HG02798 (cell line): ENCODE measurements at regions not wholly inside any gene's neighbourhood (a gene's known extent, or its start where the extent isn't known, plus 50 kb on each side); places are given as distances from the start of the nearest gene placed in this dataset.

Experiments used
- ATAC-seq: cut with Tn5 transposase; IDR thresholded peaks from one replicate; pipeline ENCODE4 v1.9.1; 2021; ENCODE audit warnings: mild to moderate bottlenecking; ENCODE audit not compliant: unreplicated experiment, poor library complexity

DNA sequence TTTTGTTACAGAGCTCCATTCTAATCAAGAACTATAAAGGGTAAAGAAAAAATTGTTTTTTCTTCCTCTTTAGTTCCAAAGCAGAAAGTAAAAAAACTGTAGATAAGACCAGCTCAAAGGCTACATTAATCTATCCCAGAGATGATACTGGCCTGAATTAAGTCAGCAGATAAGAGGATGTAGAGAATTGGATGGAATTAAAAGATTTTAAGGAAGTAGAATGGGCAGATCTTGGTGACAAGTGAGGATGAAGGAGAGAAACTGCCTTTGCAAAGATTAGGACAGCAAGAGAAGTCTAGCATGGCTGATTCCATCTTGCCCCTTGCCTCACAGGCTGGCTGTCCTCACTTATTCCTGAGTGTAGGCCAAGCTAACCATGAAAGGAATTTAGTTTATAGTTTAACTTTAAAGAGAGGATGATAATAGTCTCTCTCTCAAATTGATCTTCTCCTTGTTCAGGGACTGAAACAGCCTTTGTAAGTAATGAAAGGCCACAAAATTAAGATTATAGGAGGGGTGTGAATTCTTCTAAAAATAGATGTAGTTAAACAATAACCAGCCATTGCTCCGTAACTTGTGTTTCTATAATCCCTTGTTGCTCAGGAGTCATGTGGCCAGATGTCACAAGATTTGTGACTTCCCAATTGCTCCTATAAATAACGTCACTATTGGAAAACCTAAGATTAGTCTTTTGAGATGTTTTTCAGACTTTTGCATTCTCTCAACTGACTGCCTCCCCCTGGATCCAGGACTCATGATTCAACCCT, 265.0 kb upstream of the USP24 start:
- no peak for ATAC-seq

DNA sequence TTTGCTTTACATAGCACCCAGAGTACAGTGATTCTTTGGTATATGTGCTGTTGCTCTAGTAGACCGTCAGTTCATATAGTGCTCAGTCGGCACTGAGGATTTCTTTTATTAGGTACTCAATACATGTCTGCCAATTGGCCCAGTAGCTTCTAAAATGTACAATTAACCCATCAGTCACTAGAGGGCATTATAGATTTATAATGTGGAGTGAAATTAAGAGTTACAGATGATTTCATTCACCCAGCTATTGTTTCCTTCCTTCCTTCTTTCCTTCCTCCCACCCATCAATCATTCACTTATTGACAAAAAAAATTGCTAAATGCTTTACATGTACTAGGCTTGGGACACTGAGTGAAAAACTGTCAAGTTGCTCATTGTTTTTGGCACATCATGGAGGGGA, 263.6 kb upstream of the USP24 start:
- ATAC-seq, result no peak

DNA sequence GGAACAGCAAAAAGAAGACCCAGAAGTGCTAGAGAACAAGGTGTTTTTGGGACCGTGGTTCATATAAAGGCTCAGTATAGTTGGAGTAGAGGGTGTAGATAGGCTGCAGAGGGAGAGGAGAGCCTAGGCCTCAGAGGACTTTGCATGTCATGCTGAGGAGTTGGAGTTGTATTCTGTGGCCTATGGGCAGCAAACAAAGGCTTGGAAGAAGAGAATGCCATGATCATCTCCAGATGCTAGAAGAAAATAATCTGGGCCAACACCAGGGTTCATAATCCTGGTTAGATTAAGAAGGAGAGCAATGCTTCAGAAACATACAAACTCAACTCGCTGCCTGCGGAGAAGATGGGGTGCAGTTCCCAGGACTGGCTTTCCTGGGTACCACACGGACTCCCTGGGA, 262.8 kb upstream of the USP24 start:
- no peak for ATAC-seq

DNA sequence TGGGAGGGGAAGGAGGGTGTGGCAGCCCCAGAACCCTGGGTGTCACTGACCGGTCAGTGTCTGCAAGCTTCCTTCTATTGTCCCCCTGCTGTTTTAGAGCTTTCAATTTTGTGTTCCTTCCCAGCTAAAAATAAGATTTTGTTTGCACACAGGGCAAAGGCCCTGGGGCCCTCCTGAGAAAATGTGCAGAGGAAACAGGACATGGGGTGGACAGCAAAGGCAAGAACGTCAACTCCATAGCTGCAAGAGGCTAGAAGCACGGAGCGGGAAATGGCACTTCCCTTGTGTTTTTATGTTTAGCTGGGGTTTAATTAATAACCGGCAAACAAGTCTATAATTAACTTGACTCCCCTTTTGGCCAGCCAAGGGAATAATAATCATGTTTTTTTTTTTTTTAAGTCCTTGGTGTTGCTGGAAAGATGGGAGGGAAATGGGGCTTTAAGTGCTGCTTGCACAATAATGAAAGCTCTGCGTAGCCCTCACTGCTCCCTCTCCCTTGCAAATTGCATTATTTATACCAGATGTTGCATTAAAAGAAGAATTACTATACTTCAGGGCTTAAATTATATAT, 261.4 kb upstream of the USP24 start:
- no peak for ATAC-seq

DNA sequence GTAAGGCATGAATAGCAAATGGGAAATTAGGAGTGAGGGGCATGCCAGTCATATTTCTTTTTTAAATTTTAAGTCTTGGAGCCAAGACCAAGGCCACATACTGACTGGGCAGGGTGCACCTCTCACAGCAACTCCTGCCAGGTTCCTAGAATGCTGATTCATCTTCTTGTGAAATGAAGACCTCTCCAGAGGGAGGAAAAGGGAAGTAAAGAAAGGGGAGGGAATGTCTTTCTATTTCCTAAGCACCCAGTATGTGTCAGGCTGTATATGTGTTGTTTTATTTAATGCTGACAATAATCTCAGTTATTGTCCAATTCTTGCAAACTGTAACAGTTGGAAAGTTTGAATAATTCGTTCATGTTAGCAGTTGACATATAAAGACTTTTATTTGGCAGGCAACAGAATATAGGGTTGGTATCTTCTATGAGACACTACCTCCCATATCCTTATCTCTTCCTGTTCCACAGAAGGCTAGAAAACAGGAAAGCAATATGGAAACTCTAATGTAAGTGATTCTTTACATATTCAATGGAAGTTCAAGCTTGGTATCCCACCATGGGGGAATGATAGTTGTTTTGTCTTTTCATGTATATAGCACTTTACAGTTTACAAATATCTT, 259.1 kb upstream of the USP24 start:
- ATAC-seq, result no peak

DNA sequence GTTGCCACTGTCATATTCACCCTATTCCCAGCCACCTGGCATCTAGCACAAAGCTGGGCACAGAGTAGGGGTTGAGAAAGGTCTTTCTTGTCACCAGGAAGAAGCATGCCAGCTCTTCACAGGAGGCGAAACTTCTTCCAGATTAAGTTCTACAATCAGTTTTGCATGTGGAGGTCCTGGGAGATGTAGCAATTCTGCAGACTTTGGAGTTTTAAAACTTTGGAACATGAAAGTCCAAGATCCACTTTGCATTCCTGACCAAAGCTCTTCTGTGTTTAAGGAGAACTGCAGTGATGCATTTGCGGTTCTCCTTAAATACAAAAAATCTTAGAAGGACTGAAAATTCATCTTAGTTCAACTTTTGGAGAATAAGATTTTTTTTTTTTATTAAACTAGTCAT, 258.5 kb upstream of the USP24 start:
- no peak for ATAC-seq

DNA sequence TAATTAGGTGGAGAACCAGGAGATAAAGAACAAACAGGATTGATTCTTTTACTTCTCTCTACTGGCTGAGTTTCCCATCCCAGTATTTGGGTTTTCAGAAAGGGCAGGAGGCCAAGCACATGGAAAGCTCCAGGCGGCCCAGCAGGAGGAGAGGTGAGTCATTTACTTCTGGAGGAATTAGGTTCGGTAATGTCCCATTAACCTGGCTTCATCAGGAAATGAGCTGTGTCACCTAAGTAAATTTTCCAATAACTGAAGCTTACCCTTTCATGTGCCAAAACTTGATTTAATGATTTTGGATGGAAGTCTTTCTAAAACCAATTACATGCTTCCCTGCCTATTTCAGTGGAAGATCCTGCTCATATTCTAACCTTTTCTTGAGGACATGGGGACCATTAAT, 257.6 kb upstream of the USP24 start:
- no peak for ATAC-seq

DNA sequence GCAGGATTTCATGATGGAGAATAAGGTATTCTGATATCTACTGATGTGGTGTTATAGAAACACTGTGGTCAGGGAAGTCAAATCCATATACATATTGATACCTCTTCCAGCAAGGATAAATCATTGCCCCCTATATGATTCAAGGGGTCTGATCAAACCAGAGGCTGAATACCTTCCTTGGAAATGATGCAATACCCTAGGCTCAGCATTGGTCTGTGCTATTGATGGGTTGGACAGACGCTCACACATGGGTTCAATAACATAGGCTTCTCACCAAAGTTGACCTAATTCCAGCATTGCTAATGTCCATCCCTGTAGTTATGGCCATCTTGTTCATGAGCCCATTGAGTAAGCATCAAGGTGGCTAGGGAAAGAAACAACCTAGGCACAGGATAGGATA, 257.0 kb upstream of the USP24 start:
- no peak for ATAC-seq

DNA sequence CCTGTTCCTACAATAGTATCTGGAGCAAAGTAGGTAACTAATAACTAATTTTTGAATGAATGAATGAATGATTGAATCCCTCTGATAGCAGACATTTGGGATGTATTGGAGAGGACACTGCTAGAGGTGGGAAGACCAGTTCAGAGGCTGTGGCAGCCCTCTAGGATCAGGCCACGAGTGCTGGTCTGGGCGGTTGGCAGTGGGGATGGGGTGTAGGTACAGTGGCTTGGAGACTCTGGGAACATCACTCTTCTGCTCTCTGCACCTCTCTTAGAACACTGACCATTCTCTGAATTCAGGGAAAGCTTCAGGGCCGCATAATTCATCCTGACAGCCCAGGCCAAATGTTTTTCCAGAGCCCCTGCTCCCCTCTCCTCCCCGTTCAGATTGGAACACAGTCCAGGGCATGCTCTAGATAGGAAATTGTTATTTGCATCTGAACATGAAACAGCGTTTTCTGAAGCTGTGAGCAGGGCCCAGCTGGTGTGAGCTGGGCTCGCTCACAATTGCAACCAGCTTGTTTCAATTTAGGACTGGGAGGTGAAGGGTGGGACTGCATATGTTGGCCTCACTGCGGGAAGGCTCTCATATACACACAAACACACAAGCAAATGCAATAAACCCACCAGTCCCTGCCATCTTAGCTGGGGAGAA, 253.1 kb upstream of the USP24 start:
- ATAC-seq, result no peak

DNA sequence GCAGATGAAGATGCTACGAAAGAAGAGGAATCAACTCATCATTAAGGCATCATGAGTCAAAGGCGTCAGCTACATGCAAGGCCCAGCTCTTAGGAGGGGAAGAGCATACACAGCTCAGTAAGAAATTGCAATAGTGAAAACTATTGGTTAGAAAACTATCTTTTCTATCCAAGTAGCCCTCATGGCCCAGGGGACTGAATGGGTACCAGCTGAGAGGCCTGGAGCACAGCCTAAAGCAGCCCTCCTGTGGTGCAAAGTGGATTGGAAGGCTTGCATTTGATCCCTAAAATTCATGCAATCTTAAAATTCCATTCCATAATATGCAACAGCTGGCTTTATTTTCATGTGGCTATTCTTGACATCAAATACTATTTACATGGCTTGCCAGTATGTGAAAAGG, 251.8 kb upstream of the USP24 start:
- ATAC-seq, result no peak

DNA sequence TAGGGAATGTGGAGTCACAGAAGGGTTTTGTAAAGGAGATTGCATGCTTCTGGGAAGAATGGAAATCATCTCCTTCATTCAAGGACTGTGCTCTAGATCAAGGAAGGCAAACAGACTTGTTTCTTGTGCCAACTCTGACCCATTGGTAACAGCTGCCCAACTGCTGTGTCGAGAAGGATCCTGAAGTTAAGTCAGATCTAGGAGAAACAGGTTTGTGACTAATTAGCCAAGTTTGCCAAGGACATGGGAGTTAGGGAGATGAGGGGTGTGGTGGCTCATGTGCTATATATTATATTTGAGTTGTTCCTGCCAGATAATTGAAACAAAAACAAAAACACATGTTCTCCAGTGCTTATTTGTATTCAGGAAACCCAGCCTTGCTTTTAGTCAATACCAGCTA, 251.2 kb upstream of the USP24 start:
- ATAC-seq, result no peak

DNA sequence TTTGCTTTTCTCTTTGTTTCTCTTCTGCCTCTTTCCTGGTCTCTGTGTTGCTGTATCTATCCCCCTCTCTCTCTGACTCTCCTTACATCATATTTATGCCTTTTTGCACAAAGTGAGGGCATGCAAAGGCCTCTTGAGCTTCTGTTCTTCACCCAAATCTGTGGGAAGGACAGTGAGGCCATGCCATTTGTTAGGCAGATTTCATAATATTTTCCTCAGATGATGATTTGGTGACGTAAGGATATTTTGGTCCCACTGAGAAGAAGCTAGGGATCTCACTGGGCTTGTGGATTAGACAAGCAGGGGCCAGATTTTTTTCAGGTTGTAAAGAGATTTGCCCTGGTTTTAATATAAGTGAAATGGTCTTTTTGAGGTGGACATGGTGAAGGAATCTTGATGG, 249.4 kb upstream of the USP24 start:
- ATAC-seq, result no peak

DNA sequence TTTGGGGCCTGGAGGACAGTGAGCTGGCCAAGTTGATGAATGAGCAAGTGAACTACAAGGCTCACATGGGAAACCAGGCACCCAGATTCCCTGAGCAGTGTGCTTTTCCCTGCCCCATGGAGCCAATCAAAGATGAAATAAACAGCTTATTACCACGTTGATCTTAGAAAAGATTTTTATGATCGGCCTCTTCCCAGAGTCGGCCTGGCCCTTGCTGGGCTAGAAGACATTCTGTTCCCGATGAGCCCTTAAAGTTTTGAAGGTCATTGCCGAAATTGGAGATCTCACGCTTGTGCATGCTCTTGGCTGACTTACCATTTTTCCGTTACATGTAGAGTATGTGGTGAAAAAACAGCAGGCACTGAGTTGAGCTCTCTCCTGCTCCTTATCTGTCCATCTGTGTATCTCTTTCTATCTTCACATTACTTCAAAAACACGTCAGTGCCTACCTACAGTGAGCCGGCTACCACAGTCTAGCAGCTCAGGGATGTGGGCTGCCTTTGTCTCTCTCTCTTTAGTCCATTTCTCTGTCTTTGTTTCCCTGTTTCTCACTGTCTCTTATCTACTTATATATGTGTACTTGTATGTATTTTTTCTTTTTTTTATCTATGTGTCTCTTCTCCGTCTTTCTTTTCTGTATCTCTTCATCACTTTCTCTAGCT, 248.8 kb upstream of the USP24 start:
- no peak for ATAC-seq

DNA sequence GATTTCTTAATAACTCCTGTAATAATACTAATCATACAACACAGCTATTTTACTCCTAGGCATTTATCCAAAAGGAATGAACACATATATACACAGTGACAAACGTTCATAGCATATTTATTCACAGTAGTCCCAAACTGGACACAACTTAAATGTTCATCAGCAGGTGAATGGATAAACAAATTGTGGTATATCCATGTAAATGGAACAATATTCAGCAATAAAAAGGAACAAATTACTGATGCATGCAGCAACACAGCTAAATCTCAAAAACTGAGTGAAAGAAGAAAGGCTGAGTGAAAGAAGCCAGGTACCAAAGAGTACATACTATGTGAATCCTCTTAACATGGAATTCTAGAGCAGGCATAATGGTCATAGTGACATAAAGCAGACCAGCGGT, 242.7 kb upstream of the USP24 start:
- ATAC-seq, result no peak

DNA sequence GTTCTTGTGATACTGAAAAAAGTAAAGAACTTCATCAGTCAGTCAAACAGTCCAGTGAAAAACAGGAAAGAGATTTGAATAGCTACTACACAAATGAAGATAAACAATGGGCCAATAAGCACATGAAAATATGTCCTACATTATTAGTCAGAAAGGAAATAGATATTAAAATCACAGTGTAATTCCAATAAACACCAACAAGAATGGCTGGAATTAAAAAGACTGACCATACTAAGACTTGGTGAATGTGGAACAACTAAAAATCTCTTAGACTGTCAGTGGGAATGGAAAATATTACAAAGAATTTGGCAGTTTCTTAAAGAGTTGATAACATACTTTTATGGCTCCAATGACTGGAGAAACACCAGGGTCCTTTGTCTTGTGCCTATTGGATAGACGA, 241.8 kb upstream of the USP24 start:
- ATAC-seq, result no peak

DNA sequence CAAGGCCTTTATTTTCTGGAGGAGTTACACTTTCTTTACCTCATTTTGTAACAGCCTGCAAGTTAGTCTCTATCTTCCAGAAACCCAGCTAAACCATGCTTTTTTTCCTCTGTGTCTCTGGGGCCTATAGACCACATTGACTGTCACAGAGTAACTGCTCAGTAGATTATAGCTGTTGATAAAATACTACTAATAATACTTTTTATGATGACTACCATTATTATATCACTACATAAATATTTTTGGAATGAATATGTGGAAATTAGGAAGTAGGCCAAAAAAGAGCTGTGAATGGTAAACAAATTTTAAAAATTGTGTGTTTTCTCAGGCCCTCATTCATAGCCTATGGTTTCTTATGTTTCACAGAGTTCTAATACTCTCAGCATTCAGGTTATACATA, 233.1 kb upstream of the USP24 start:
- ATAC-seq, result no peak

DNA sequence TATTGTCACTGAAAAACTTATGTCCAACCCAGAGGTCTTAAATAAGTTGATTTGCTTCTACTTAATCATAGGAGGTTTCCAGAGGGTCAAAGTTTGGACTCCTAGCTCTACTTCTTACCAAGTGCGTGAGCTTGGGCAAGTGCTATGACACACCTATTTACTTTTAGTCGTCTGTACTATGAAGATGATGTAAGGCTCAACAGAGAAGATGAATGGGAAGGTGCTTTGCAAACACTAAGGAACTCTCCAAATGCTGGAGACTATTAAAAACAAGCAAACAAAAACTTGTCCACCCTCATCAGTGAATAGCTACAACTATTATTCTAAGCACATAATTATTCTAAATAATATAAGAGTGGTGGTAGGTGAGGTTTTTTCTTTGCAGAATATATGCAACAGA, 232.3 kb upstream of the USP24 start:
- no peak for ATAC-seq

DNA sequence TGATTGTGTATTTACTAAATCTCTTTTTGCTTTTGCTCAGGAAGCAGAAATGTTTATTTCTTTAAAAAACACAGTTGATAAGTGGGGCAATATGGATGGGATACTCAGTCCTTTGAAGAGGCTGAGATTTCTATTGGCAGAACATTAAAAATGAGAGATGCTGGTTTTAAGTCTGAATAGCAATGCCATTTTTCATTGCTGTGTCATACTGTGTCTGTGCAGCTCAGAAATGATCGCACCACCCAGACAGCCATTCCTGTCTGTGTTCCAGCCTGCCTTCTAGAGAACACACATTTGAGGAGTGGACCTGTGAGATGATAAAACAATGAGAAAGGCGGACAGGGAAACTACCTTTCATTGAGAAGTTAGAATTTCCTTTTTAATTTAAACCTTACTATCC, 231.2 kb upstream of the USP24 start:
- no peak for ATAC-seq

DNA sequence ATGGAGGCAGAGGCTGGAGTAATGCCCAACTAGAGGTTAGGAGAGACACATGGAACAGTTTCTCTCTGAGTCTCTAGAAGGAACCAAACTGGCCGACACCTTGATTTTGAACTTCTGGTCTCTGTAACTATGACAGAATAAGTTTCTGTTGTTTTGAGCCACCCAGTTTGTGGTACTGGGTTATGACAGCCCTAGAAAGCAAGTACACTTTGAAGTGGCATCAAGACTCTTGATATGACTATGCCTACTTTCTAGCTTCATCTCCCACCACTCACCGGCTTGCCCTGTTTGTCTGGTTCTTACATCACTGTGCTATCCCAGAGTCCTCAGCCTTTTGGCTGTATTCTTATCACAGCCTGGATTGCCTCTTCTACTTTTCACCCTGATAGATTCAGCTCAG, 230.3 kb upstream of the USP24 start:
- ATAC-seq, result peak; percentile 70

DNA sequence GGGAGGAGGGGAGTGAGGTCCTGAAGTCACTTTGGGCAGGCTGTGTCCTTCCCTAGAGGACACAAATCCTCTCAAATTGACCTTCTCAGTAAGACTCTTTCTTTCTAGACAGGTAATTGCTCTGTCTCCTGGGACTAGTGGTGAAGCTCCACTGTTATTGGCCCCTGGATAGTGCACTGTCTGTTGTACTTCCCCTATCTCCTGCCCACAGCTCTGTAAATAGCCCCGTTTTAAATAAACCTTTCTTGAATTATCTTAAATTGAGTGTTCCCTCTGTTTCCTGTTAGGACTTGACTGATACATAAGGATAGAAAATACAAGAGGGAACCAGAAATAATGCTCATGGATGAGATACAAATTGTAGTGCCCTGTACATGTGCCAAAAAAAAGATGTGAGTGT, 229.5 kb upstream of the USP24 start:
- ATAC-seq, result no peak
